DMS153 treated with DMSO at 0.1 percent for 48 hours (cell line): ENCODE measurements at regions not wholly inside any gene's neighbourhood (a gene's known extent, or its start where the extent isn't known, plus 50 kb on each side); places are given as distances from the start of the nearest gene placed in this dataset.

Source experiments
- DNase-seq: peaks from one replicate; lab custom pipeline; 2025; ENCODE audit not compliant: unreplicated experiment; lab: John Stamatoyannopoulos, UW

- DNase-seq: no peak
Observed at GRCh38 chr1:30437059-30437576, 286.3 kb downstream of the MATN1 start.

GRCh38 chr1:30427545-30427944, 295.8 kb downstream of the MATN1 start:
- DNase-seq: no peak

- no peak for DNase-seq
Observed at GRCh38 chr1:30425046-30425445, 298.3 kb downstream of the MATN1 start.

GRCh38 chr1:30423570-30423969, 299.8 kb downstream of the MATN1 start:
- DNase-seq: no peak

DNA sequence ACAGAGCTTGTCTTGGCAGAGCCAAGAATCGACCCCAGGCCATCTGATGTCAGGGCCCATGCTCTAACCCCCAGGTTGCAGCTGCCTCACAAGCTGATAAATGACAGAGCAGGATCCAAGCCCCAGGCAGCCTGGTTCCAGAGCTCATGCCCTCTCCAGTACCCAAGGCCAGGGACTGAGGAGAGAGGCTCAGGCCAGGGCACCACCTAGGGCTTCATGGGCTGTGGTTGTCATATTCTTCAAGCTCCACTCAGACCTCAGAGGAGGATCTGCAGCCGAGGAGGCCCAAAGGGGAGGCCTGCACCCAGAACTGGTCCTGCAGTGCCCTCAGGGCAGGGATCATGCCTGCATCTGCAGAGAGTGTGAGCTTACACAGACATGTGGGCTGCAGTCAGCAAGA, 301.1 kb downstream of the MATN1 start:
- DNase-seq: no peak

- DNase-seq: no peak
Observed at GRCh38 chr1:30420519-30421050, 302.8 kb downstream of the MATN1 start.

GRCh38 chr1:30419831-30420230, 303.6 kb downstream of the MATN1 start:
- DNase-seq: no peak

DNA sequence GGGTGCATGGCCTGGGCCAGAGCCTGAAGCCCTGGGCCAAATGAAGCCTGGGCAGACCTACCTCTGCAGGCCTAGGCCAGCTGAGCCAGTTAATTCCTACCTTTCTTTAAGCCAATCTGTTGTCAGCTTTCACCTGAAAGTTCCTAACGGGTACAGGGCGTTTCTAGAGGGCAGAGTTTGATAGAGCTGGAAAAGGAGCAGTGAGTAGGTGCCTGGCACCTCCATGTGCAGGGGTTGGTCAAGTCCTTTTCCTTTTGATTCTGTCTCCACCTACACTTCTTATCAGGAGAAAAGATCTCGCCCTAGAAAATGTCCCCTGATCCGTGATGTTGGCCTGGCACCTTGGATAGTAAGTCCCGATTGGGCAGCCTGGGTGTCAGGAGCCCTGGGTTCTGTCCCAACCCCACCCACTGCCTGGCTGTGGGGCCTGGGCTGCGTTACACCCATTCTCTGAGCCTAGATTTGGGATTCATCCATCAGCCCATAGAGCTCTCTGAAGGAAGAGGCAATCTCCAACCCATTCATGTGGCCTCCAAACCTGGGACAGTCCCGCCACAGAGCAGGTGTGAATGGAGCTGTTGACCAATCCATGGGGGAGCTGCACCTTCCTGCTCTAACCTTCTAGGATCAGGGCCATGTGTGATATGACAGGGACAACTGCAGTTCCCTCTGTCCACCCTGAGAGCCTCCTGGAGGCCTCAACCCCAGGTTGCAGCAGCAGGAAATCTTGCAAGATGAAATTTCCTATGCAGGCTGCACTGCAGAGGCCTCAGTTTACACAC, 304.3 kb downstream of the MATN1 start:
- DNase-seq: no peak

DNA sequence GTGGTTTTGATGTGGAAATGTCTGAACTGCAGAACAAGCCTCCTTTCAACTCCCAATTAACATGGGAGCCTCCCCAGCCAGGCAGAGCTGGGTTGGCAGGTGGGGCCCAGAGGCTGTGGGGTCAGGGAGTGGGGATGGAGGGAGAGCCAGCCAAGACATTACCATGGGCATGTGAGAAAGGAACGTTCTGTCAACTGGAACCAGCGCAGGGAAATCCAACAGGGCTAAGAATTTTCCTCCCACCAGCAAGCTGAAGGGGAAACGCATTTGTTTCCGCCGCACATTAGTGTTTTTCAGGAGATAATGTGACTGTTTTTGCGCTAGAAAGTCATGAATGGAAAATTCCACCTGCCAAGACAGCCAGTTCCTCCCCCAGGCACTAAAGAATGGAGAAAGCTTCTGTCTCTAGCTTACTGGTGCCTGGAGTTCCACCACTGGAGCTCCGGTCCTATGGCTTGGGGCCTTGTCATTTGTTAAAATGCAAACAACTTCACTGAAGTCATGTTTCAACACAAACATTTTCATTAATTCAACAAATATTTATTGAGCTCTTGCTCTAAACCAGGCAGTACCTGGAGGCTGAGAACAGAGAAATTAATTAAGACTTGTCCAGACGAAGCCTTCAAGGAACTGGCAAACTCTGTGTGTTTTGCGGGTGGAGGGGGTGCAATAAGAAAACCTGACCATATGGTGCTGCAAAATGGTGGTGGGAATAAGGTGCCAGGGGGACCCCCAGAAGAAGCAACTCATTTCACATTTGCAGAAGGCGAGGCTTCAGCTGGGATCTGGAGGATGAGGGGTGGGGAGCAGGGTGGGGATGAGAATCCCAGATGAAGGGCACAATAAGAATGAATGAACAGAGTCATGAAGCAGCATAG, 305.1 kb downstream of the MATN1 start:
- no peak for DNase-seq

DNA sequence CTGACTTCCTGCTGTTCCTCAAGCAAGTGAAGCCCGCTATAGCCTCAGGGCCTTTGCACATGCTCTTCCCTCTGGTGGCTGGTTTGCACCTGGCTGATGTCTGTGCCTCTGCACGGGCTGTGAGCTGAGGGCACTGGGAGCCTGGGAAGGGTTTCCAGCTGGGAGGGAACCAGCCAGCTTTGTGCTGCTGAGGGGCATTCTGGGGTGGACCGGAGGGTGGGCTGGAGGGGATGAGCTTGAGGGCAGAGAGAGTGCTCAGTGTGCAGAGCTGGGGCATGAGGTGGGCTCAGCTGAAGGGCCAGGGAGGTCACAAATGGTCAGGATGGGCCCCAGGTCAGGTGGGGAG, 305.7 kb downstream of the MATN1 start:
- no peak for DNase-seq

DNA sequence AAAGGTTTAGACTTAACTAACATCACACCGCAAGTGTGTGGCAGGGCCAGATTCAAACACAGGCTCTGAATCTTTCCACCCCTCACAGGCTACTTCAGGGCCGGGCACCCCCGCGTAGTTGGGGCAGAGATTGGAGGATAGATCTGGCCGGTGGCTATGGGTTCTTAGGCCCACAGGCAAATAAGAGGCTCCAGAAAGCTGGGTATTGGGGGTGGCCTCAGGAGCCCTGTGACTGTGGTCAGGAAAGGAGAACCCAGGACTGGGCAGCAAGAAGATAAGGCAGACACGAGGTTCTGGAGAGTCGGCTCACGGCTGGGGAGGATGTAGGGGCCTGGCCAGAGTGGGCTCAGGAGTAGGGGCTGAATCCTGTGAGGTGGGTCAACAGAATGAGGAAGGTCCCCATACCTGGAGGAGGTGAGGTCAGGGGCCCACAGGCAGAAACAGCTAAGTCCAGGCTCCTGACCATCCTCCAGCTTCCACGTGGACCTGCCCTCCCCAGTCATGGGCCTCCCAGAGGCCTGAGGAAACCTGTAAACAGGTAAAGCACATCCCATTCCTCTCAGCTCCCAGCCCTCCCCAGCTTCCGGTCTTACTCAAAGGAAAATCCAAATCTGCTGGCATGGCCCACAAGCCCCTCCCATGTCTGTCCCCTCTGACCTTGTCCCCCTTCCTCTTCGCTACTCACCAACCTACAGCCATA, 306.2 kb downstream of the MATN1 start:
- DNase-seq: no peak

DNA sequence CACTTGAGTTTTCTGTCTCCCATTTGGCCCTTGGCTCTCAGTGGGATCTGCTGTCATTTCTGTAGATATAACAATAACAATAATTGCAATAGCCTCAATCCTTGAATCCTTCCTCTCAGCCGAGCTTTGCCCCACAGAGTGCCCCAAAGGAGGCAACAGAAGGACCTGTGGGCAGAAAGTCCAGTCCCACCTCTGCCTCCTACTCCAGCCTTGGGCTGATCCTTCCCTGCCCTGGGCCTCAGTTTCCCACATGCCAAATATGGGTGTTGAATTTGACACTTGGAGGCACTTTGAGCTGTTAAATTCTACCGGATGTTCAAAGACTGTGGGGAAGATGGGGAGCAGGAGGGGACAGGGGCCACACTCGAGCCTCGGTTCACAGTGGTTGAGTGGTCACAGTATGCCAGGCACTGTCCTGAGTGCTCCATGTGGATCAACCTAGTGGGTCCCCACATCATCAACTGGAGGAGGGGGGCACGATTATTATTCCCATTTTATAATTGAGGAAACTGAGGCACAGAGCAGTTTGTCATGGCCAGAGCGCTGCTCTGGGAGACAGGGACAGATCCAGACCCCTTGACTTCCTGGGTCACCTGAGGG, 307.1 kb downstream of the MATN1 start:
- DNase-seq: no peak

DNA sequence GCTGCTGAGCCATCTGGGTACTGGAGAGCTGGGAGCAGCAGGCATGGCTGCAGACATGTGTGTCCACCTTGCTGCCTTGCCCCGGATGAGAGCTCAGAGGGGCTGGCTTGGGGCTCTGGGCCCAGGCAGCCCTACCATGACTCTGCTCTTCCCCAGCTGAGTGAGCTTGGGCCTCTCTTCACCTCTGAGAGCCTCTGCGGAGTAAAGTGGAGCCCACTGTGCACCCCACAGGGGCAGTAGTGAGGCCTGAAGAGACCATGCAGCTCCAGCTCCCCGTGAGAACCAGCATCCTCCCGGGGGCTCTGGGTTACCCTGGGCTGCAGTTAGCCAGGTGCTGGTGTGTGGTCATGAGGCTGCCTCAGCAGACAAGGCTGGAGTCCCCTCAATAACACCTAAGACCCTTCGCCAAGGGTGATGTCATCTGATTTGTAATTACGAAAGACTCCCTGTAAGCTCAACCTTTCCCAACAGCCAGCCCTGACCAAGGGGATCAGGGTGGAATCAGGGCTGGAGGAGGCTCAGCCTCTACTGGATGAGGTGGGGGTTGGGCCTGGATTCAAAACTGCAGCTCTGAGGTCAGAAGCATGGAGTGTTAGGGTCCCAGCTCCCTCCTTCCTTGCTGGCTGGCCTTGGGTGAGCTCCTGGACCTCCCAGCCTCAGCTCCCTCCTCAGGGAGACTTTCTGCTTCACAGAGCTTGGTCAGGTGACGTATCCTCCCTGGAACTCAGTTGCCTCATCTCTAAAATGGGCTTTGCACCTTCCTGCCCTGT, 308.0 kb downstream of the MATN1 start:
- DNase-seq: no peak

- no peak for DNase-seq
Observed at GRCh38 chr1:30414851-30415165, 308.6 kb downstream of the MATN1 start.

- no peak for DNase-seq
Observed at GRCh38 chr1:30414086-30414850, 309.1 kb downstream of the MATN1 start.

DNA sequence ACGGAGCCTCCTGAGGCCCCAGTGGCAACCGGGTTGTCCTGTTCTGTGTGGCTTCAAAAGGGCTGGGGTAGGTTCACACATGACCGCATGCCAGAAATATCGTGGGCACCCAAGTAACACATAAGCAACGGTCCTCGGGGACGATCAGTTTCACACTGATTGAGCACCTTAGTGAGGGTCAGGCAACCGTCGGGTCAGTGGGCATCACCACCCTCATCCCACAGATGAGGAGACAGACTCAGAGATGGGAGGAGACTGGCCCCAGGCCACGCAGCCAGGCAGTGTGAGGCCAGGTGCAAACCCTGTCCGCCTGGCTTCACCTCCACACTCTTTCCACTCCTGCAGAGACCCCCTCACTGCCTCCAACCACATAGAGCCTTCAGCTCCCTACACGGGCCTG, 309.8 kb downstream of the MATN1 start:
- DNase-seq: no peak

- no peak for DNase-seq
Observed at GRCh38 chr1:30413111-30413440, 310.3 kb downstream of the MATN1 start.

DNA sequence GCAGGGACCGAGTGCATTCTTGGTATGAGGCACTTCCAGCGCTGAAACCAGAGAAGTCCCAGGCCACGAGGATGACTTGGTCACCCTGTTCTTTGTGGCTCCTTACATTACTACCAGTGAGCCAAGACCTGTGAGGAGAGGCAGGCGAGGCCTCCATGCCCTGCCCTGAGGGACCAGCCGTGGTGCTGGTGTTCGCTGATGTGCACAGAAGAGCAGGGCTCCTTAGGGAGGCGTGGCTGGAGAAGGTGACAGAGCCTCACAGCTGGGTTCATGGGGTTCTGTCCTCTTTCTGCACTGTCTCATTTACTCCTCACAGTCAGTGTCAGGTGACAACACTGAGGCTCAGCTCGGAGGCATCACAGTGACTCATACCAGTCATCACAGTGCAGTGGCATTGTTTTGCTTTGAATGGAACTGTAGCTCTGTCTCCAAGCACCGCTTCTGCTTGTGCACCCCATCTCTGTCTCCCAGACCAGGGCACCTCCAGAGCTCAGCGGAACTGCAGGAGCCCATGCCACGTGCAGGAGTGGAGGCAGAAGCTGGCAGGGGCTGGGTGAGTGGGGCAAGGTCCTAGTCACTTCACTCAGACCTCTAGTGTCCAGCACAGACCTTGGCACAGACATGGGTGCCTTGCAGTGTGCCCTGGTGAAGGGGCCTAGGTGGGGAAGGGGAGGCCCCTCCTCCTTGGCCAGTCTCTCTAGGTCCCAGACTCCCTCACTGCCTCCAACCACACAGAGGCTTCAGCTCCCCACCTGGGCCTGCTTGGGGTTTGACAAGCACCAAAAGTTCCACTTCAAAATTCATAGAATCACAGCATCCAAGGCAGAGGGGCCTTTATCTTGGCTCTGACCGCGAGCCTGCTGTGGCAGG, 310.9 kb downstream of the MATN1 start:
- no peak for DNase-seq

- no peak for DNase-seq
Observed at GRCh38 chr1:30411206-30411605, 312.2 kb downstream of the MATN1 start.
